ENCODE measurements at regions not wholly inside any gene's neighbourhood (a gene's known extent, or its start where the extent isn't known, plus 50 kb on each side); places are given as distances from the start of the nearest gene placed in this dataset.
"Not testable (repeated sequence)": the region's sequence is repeated elsewhere in the genome, so short reads cannot be mapped to it uniquely, and the experiment has no call there.

- not testable (repeated sequence) for DNase-seq (ENCODE audit: low read depth, low spot score)
Measured at GRCh38 chr18:14342170-14342569, 201.2 kb downstream of the POTEC start.

DNA sequence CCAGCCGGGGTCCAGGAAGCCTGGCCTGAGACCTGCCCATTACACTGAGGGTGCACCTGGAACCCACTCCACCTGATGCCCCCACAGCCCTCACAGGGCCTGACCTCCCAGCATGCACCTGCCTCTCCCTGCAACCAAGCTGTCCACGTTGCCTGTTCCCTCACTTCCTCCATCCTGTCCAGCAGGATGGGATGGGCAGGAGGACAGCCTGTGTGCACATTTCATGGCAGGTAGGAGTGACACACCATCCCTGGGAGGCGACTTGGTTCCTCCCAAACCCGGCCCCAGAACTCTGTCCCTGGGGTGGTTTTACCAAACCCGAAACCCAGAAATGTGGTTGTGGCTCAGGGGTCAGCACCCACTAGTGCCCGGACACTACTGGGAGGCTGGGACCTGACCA is 203.8 kb upstream of the ZNF519 start:
- DNase-seq (ENCODE audit: low read depth, low spot score): not testable (repeated sequence)

GRCh38 chr18:14321217-14321616 is 189.0 kb upstream of the ZNF519 start:
- not testable (repeated sequence) for DNase-seq (ENCODE audit: low read depth, low spot score)

GRCh38 chr18:14301255-14301654 is 169.0 kb upstream of the ZNF519 start:
- not testable (repeated sequence) for DNase-seq (ENCODE audit: low read depth, low spot score)

GRCh38 chr18:14295081-14295480 is 162.8 kb upstream of the ZNF519 start:
- not testable (repeated sequence) for DNase-seq (ENCODE audit: low read depth, low spot score)

DNA sequence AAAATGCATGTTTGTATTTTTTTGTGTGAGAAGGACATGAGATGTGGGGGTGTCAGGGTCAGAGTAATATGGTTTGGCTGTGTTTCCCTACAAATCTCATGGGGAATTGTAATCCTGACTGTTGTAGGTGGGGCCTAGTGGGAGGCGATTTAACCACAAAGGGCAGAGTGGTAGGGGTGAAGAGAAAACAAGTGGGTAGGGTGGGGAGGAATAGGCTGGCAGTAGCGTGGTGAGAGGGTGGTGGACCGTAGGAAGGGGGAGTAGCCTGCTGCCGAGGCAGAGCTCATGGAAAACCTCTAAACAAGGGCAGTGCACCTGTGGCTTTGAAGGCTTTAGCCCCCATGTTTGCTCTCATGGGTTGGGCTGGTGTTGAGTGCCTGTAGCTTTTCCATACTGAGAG is 152.8 kb upstream of the ZNF519 start:
- DNase-seq (ENCODE audit: low read depth, low spot score): no peak

DNA sequence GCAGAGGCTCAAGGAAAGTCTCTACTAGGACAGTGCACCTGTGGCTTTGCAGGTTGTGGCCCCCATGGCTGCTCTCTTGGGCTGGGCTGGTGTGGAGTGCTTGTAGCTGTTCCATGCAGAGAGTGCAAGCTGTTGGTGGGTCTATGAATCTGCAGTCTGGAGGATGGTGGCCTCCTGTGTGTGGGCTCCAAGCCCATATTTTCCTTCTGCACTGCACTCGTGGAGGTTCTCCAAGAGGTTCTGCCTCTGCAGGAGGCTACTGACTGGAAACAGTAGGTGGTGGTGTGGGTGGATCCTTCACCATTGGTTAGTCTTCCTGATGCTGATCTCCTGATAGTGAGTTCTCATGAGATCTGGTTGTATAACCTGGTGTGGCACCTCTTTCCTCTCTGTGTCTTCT is 143.2 kb upstream of the ZNF519 start:
- not testable (repeated sequence) for DNase-seq (ENCODE audit: low read depth, low spot score)

- not testable (repeated sequence) for DNase-seq (ENCODE audit: low read depth, low spot score)
Measured at GRCh38 chr18:14265637-14266410, 133.6 kb upstream of the ZNF519 start.

DNA sequence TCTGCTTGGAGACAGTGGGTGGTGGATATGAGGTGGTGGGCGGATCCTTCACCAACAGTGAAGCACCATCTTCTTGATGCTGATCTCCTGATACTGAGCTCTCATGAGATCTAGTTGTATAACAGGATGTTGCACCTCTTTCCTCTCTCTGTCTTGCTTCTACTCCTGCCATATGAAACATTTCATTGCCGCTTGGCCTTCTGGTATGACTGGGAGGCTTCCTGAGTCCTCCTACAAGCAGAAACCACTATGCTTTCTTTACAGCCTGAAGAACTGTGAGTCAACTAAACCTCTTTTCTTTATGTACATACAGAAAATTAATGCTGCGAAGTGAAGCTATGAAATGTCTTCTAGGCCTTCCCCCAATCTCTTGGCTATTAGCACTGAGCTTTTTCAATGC is 130.6 kb upstream of the ZNF519 start:
- DNase-seq (ENCODE audit: low read depth, low spot score): not testable (repeated sequence)

DNA sequence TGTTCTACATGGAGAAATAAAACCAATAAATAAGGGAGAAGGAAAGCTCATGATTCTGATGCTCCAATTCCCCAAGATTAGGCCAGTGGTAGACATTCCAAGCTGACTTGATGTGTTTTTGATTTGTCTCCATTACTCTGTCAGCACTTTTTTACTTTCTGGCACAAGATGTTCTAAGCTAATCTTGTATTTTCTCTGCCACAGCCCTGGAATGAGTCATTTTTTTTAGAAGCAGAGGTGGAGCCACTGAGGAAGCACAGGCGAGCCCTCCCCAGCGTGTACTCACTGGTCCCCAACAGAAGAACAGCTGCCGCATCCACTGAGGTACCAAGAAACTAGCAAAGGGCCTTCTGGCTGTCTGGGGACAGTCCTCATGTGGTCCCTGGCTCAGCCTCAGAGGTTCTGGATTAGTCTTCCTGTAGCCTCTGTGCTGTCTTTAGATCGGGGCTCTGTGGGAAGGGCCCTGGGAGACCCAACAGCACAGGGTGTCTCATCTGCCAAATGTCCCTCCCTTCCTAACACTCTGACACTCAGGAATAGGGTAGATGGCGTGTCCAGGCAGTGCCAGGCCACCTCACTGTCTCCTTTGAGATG is 117.9 kb upstream of the ZNF519 start:
- not testable (repeated sequence) for DNase-seq (ENCODE audit: low read depth, low spot score)

DNA sequence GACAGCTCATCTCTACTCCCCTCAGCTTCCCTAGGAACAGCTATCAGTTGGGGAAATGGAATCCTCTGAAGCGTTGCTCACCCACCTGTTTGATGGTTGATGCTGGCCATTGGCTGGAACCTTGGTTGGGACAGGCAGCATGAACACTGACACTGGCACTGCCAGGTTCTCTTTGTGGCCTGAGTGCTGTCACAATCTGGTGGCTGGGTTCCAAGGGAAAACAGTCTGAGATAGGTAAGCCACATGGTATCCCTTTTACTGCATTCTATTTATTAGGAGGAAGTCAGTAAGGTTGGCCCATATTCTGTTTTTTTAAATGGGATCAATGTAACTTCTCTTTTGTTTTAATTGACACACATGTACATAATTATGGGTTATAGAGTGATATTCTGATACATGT is 107.0 kb upstream of the ZNF519 start:
- DNase-seq (ENCODE audit: low read depth, low spot score): not testable (repeated sequence)

DNA sequence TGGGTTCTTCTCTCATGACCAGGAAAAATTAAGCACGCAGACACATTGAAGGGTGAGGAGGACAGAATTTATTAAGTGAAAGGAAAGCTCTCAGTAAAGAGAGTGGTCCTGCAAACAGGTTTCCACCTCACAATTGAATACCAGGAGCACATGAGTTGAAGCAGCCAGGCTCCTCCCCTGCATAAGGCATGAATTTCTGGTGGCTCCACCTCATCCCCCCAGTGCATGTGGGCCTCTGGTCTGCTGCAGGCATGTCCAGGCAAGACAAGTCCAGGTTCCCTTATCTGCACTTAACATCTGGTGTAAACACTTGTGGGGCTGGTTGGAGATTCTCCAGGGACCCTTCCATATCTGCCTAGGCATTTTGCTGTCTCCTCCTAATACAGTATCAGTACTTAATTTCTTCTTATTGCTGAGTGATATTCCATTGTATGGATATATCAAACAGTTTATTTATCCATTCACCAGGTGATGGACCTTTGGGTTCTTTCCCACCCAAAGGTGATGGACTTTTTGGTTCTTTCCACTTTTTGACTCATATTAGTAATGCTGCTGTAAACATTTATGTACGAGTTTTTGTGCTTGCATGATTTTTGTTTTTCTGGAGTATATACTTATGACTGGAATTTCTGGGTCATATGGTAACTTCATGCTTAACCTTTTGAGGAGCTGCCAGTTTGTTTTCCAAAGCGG is 104.3 kb upstream of the ZNF519 start:
- DNase-seq (ENCODE audit: low read depth, low spot score): not testable (repeated sequence)

DNA sequence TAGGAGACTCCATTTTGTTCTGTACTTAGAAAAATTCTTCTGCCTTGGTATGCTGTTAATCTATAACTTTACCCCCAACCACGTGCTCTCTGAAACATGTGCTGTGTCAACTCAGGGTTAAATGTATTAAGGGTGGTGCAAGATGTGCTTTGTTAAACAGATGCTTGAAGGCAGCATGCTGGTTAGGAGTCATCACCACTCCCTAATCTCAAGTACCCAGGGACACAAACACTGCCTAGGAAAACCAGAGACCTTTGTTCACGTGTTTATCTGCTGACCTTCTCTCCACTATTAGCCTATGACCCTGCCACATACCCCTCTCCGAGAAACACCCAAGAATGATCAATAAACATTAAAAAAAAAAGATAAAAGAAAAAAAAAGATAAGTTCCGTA is 93.0 kb upstream of the ZNF519 start:
- DNase-seq (ENCODE audit: low read depth, low spot score): not testable (repeated sequence)

DNA sequence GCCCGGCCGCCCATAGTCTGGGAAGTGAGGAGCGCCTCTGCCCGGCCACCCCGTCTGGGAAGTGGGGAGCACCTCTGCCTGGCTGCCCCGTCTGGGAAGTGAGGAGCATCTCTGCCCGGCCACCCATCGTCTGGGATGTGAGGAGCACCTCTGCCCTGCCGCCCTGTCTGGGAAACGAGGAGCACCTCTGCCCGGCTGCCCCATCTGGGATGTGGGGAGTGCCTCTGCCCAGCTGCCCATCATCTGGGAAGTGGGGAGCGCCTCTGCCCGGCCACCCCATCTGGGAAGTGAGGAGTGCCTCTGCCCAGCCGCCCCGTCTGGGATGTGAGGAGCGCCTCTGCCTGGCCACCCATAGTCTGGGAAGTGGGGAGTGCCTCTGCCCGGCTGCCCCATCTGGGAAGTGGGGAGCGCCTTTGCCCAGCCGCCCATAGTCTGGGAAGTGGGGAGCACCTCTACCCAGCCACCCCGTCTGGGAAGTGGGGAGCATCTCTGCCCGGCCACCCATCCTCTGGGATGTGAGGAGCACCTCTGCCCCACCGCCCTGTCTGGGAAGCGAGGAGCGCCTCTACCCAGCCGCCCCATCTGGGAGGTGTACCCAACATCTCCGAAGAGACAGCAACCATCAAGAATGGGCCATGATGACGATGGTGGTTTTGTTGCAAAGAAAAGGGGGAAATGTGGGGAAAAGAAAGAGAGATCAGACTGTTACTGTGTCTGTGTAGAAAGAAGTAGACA is 92.5 kb upstream of the ZNF519 start:
- DNase-seq (ENCODE audit: low read depth, low spot score): not testable (repeated sequence)

DNA sequence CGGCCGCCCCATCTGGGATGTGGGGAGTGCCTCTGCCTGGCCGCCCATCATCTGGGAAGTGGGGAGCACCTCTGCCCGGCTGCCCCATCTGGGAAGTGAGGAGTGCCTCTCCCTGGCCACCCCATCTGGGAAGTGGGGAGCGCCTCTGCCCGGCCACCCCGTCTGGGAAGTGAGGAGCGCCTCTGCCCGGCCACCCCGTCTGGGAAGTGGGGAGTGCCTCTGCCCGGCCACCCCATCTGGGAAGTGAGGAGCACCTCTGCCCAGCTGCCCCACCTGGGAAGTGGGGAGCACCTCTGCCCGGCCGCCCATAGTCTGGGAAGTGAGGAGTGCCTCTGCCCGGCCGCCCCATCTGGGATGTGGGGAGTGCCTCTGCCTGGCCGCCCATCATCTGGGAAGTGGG is 91.7 kb upstream of the ZNF519 start:
- not testable (repeated sequence) for DNase-seq (ENCODE audit: low read depth, low spot score)

- DNase-seq (ENCODE audit: low read depth, low spot score): not testable (repeated sequence)
Measured at GRCh38 chr18:14223231-14223822, 91.1 kb upstream of the ZNF519 start.

DNA sequence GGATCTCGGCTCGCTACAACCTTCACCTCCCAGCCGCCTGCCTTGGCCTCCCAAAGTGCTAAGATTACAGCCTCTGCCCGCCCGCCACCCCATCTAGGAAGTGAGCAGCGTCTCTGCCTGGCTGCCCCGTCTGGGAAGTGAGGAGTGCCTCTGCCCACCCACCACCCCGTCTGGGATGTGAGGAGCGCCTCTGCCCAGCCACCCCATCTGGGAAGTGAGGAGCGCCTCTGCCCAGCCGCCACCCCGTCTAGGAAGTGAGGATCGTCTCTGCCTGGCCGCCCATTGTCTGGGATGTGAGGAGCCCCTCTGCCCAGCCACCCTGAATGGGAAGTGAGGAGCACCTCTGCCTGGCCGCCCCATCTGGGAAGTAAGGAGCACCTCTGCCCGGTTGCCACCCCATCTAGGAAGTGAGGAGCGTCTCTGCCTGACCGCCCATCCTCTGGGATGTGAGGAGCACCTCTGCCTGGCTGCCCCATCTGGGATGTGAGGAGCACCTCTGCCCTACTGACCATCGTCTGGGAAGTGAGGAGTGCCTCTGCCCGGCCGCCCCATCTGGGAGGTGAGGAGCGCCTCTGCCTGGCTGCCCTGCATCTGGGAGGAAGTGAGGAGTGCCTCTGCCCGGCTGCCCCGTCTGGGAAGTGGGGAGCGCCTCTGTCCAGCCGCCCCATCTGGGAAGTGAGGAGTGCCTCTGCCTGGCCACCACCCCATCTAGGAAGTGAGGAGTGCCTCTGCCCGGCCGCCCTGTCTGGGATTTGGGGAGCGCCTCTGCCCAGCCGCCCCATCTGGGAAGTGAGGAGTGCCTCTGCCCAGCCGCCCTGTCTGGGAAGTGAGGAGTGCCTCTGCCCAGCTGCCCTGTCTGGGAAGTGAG is 90.4 kb upstream of the ZNF519 start:
- not testable (repeated sequence) for DNase-seq (ENCODE audit: low read depth, low spot score)

DNA sequence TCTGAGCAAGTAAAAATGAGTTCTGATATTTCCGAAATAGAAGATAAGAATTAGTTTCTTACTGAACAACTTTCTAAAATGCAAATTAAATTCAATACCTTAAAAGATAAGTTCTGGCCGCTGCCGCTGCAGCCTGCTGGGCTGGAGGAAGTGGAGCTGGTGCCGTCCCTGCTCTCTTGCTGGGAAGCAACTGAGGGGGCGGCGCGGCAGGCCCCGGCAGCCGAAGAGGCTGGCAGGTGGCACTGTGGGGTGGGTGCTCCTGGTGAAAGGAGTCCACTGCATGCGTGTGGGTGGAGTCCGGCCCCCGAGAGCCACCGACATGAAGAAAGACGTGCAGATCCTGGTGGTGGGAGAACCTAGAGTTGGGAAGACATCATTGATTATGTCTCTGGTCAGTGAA is 89.5 kb upstream of the ZNF519 start:
- no peak for DNase-seq (ENCODE audit: low read depth, low spot score)

GRCh38 chr18:14215952-14216351 is 83.7 kb upstream of the ZNF519 start:
- DNase-seq (ENCODE audit: low read depth, low spot score): not testable (repeated sequence)

GRCh38 chr18:14203424-14203823 is 71.2 kb upstream of the ZNF519 start:
- not testable (repeated sequence) for DNase-seq (ENCODE audit: low read depth, low spot score)
